Calu3 (cell line): ENCODE measurements at regions not wholly inside any gene's neighbourhood (a gene's known extent, or its start where the extent isn't known, plus 50 kb on each side); places are given as distances from the start of the nearest gene placed in this dataset.

Experiments used
- BruUV-seq: library from RNA; stranded (reverse); fragments of 400-500 nt; replicated peaks from 2 replicates; lab custom pipeline; 2021; lab: Mats Ljungman, UMichigan
- CTCF ChIA-PET: fragments of 300-600 bp; sonication (Branson Sonifier 250); formaldehyde crosslinking; loops from one replicate; lab custom pipeline; 2022; ENCODE audit warnings: antibody characterized with exemption; lab: Charles Lee
- DNase-seq: peaks from one replicate; pipeline ENCODE4 v3.0.0; 2022
- H3K27ac Mint-ChIP-seq: one replicate; pipeline ENCODE4 v1.8.0; 2022; ENCODE audit warnings: mixed read lengths; ENCODE audit not compliant: unreplicated experiment
- H3K27me3 Mint-ChIP-seq: one replicate; pipeline ENCODE4 v1.8.0; 2022; ENCODE audit warnings: mixed read lengths; ENCODE audit not compliant: unreplicated experiment
- H3K36me3 Mint-ChIP-seq: one replicate; pipeline ENCODE4 v1.8.0; 2022; ENCODE audit warnings: mild to moderate bottlenecking, moderate library complexity, mixed read lengths; ENCODE audit not compliant: insufficient read depth, unreplicated experiment
- H3K4me1 Mint-ChIP-seq: one replicate; pipeline ENCODE4 v1.8.0; 2022; ENCODE audit warnings: mild to moderate bottlenecking, low read depth, mixed read lengths; ENCODE audit not compliant: unreplicated experiment
- H3K4me3 Mint-ChIP-seq: one replicate; pipeline ENCODE4 v1.8.0; 2022; ENCODE audit warnings: mild to moderate bottlenecking, low read depth, moderate library complexity, mixed read lengths; ENCODE audit not compliant: unreplicated experiment
- H3K9me3 Mint-ChIP-seq: one replicate; pipeline ENCODE4 v1.8.0; 2022; ENCODE audit warnings: low read depth, mixed read lengths; ENCODE audit not compliant: unreplicated experiment
- intact Hi-C: fragments of 100-400 bp; cut with micrococcal nuclease; formaldehyde crosslinking; loops from one replicate; pipeline ENCODE4 v1.10.0; 2022; ENCODE audit not compliant: unreplicated experiment
- TF ChIP-seq, protein P1 (sequence below): fragments of 200-600 bp; IDR thresholded peaks from one replicate; pipeline ENCODE4 v1.8.0; 2022; ENCODE audit warnings: antibody characterized with exemption; ENCODE audit not compliant: unreplicated experiment

DNA sequence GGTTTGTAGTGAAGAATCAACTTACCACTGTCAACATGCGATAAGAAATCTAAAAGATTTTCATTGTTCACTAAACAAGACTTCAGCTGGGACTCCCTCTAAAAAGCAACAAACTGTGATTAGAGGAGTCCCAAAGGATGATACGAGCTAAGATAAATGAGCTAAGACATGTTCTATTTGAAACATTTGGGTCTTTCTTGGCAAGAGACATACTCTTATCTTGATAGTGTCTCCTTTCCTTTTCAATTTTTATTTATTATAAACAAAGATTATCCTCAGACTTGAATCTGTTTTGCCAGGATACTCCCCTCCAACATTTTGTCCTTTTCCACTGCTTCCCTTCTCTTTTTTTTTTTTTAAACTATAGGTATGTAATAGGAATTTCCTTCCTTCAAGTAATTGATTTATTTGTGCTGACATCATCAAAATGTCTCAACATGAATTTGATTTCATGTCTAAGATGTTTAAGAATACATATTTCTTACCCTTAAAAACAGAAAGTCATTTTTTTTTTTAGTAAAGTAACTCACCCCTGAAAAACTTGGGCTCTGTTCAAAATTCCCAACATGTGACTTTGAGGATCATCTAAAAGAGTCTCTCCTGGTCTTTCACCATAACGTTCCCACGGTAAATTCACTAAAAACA, 158.4 kb upstream of the NRP1 start:
- no peaks in the 10 kb centered on the region for H3K9me3 Mint-ChIP-seq
- no peaks in the 10 kb centered on the region for H3K36me3 Mint-ChIP-seq
- no peak overlapping the region for H3K4me3 Mint-ChIP-seq
- no peak overlapping the region for H3K27ac Mint-ChIP-seq
- no peaks in the 10 kb centered on the region for H3K27me3 Mint-ChIP-seq
- DNase-seq, result no peak
- TF ChIP-seq, protein P1, sequence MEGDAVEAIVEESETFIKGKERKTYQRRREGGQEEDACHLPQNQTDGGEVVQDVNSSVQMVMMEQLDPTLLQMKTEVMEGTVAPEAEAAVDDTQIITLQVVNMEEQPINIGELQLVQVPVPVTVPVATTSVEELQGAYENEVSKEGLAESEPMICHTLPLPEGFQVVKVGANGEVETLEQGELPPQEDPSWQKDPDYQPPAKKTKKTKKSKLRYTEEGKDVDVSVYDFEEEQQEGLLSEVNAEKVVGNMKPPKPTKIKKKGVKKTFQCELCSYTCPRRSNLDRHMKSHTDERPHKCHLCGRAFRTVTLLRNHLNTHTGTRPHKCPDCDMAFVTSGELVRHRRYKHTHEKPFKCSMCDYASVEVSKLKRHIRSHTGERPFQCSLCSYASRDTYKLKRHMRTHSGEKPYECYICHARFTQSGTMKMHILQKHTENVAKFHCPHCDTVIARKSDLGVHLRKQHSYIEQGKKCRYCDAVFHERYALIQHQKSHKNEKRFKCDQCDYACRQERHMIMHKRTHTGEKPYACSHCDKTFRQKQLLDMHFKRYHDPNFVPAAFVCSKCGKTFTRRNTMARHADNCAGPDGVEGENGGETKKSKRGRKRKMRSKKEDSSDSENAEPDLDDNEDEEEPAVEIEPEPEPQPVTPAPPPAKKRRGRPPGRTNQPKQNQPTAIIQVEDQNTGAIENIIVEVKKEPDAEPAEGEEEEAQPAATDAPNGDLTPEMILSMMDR, result no peak
- CTCF ChIA-PET, result no interaction called here
- intact Hi-C loops, result no loop called here
- no TSS peak for BruUV-seq
- H3K4me1 Mint-ChIP-seq, result no peaks in the 10 kb centered on the region

GRCh38 chr10:33489501-33490176, 155.2 kb upstream of the NRP1 start:
- no TSS peak for BruUV-seq
- TF ChIP-seq, protein P1, result no peak
- H3K4me1 Mint-ChIP-seq, result peaks cover 6% of the 10 kb centered on the region
- CTCF ChIA-PET, result interaction anchor here (0.6 kb wide), 1 partner anchor 40 kb away, joined by 6 read pairs; no protein-coding TSS in a partner anchor
- no peak overlapping the region for H3K27ac Mint-ChIP-seq
- no peaks in the 10 kb centered on the region for H3K9me3 Mint-ChIP-seq
- intact Hi-C loops, result no loop called here
- DNase-seq, result no peak
- H3K4me3 Mint-ChIP-seq, result no peak overlapping the region
- no peaks in the 10 kb centered on the region for H3K36me3 Mint-ChIP-seq
- no peaks in the 10 kb centered on the region for H3K27me3 Mint-ChIP-seq

GRCh38 chr10:33487014-33487776, 152.7 kb upstream of the NRP1 start:
- no peaks in the 10 kb centered on the region for H3K27me3 Mint-ChIP-seq
- intact Hi-C loops, result no loop called here
- H3K27ac Mint-ChIP-seq, result no peak overlapping the region
- TF ChIP-seq, protein P1, result no peak
- H3K9me3 Mint-ChIP-seq, result no peaks in the 10 kb centered on the region
- no peak for DNase-seq
- CTCF ChIA-PET, result interaction anchor here (0.6 kb wide), 1 partner anchor 77 kb away, joined by 3 read pairs; no protein-coding TSS in a partner anchor
- H3K36me3 Mint-ChIP-seq, result no peaks in the 10 kb centered on the region
- no TSS peak for BruUV-seq
- H3K4me3 Mint-ChIP-seq, result no peak overlapping the region
- H3K4me1 Mint-ChIP-seq, result peaks cover 7% of the 10 kb centered on the region

DNA sequence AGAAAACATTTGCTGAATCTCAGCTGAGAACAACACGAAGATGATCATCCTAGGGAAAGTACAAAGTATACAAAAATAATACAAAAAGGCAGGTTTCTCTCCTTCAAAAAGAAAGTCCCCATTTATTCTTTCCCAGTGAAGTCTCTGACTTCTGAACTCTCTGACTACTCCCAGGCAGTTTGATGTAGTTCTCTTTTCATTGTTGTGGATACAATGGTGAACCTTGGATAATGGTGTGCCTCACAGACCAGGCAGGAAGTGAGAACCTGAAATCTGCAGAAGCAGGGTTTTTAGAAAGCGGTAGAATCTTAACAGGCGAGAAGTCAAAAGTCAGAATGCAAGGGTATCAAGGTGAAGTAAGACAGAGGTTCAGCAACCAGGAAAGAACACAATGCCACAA, 150.8 kb upstream of the NRP1 start:
- TF ChIP-seq, protein P1, result no peak
- intact Hi-C loops, result no loop called here
- peaks cover 7% of the 10 kb centered on the region for H3K4me1 Mint-ChIP-seq

More for the DNA sequence above, 150.8 kb upstream of the NRP1 start:
- CTCF ChIA-PET, result no interaction called here
- H3K27ac Mint-ChIP-seq, result no peak overlapping the region
- no TSS peak for BruUV-seq
- no peak overlapping the region for H3K4me3 Mint-ChIP-seq
- H3K36me3 Mint-ChIP-seq, result no peaks in the 10 kb centered on the region
- no peak for DNase-seq
- H3K9me3 Mint-ChIP-seq, result no peaks in the 10 kb centered on the region
- no peaks in the 10 kb centered on the region for H3K27me3 Mint-ChIP-seq
